GM13977 (cell line): ENCODE measurements at regions not wholly inside any gene's neighbourhood (a gene's known extent, or its start where the extent isn't known, plus 50 kb on each side); places are given as distances from the start of the nearest gene placed in this dataset.

ENCODE experiments used
- DNase-seq: peaks from one replicate; pipeline ENCODE4 v3.0.0; 2012; ENCODE audit warnings: low spot score
- in situ Hi-C: fragments of 300-500 bp; cut with MboI; formaldehyde crosslinking; loops from one replicate; pipeline ENCODE4 v1.12.0; 2022; ENCODE audit warnings: low sequenced_read_pairs, low pct_unique_long_range_greater_than_20kb, mixed read lengths, inconsistent platforms; ENCODE audit not compliant: unreplicated experiment
- TF ChIP-seq, protein P1 (sequence below): IDR thresholded peaks from 2 replicates; pipeline ENCODE4 v1.5.1; 2012; ENCODE audit warnings: mild to moderate bottlenecking, control low read depth; ENCODE audit not compliant: insufficient read depth; ENCODE audit errors: extremely low read depth, missing control alignments

DNA sequence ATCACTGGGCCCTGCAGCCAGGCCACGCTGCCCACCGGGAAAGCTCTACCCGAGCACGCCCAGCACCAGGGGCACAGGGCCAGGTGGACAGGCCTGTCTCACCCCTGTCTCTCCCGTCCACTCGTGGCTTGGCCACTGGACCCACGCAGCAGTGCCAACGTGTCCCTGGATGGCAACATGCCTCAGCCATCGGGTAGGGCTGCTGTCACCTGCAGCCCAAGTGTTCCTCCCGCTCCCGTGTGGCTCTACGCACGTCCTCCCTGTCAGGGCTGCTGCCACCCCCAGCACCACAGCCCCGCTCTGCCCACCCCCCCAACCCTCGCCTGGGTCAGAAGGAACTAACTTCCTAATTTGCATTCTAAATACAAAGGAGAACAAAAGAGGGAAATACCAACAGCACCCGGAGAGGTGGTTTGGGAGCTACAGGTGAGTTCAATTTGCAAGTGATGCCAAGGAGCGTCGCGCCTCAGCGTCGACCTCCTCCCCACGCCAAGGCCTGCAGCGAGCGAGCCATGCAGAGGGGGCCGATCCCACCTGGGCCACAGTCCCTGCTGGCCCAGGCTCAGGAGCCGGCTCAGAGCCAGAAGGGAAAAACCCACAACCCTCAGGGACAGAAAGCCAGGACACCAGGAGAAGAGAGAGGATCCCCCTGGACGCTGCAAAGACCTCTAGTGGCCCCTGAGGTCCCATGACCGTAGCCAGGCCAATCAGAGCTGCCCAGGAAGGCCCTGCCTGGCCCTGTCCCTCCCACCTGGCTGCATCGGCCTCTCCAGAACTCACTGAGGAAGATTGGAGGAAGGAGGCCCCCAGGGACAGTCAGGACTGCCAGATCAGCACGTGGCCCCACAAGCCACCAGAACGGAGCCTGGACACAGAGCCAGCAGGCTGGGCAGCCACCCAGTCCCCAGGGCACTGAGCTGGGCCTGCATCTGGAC, 128.4 kb upstream of the SPACA7 start:
- TF ChIP-seq, protein P1, sequence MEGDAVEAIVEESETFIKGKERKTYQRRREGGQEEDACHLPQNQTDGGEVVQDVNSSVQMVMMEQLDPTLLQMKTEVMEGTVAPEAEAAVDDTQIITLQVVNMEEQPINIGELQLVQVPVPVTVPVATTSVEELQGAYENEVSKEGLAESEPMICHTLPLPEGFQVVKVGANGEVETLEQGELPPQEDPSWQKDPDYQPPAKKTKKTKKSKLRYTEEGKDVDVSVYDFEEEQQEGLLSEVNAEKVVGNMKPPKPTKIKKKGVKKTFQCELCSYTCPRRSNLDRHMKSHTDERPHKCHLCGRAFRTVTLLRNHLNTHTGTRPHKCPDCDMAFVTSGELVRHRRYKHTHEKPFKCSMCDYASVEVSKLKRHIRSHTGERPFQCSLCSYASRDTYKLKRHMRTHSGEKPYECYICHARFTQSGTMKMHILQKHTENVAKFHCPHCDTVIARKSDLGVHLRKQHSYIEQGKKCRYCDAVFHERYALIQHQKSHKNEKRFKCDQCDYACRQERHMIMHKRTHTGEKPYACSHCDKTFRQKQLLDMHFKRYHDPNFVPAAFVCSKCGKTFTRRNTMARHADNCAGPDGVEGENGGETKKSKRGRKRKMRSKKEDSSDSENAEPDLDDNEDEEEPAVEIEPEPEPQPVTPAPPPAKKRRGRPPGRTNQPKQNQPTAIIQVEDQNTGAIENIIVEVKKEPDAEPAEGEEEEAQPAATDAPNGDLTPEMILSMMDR: no peak
- in situ Hi-C loops: no loop called here
- no peak for DNase-seq

GRCh38 chr13:112248406-112248760, 127.8 kb upstream of the SPACA7 start:
- TF ChIP-seq, protein P1: no peak
- DNase-seq: no peak
- in situ Hi-C loops: no loop called here

- TF ChIP-seq, protein P1: no peak
- in situ Hi-C loops: no loop called here
- peak; percentile 9 for DNase-seq
Measured at GRCh38 chr13:112248862-112249592, 127.1 kb upstream of the SPACA7 start.

DNA sequence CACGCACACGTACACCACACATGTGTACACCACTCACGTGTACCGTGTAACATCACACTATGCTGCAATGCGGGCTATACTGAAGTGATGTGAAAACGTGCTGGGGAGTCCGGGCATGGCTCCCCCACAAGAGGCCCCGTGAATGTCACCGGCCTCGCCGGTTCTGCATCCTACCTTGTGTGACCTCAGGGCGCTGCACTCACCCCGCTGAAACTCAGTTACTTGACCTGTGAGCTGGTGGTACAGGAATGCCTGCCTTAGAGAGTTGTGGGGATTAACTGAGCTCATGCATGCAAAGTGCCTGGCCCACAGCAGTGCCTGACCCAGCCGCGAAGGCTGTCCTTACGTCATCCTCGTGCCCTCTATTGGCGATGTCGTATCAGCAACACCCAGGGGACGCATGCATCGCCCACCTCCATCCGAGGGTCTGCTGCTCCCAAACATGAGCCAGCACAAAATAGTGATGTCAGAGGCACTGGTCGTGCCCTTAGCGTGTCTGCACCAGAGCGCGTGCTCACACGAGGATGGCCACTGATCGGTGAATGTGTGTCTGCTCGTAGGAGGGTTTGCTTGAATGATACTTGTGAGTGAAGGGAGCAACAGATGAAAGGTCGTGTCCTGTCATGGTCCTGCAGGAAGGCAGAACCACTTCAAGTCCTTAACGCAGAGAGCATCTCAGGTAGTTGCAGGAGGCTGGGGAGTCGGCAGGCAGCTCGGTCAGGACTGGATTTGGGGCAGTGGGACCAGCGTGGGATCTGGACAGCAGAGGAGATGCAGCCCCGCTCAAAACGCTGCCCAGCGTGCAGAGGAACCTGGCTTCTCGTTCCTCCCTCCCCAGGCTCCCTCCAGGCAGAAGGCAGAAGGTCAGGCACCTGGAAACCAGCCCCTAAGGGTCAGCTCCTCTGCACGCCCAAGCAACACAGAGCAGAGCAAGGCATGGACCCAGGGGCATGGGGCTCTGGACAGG, 126.2 kb upstream of the SPACA7 start:
- TF ChIP-seq, protein P1: no peak
- DNase-seq: no peak
- in situ Hi-C loops: no loop called here

GRCh38 chr13:112250788-112251445, 125.2 kb upstream of the SPACA7 start:
- in situ Hi-C loops: no loop called here
- TF ChIP-seq, protein P1: no peak

More at GRCh38 chr13:112250788-112251445, 125.2 kb upstream of the SPACA7 start:
- DNase-seq: no peak
